K562 (cell line): ENCODE measurements at regions not wholly inside any gene's neighbourhood (a gene's known extent, or its start where the extent isn't known, plus 50 kb on each side); places are given as distances from the start of the nearest gene placed in this dataset.

Experiments used
- ATAC-seq: fragments of 200-7000 bp; cut with Tn5 transposase; 3 replicates; pipeline ENCODE4 v1.9.1; 2020; ENCODE audit warnings: moderate library complexity
- BruUV-seq: library from RNA; stranded (reverse); fragments of 400-500 nt; replicated peaks from 2 replicates; lab custom pipeline; 2021; lab: Mats Ljungman, UMichigan
- CTCF ChIA-PET: fragments of 300-600 bp; formaldehyde crosslinking; extraction: SDS; loops from one replicate; lab custom pipeline; 2021; ENCODE audit warnings: low intra/inter-chr PET ratio; lab: Yijun Ruan, JAX
- POLR2A ChIA-PET: fragments of 300-600, 350-650 bp; sonication (Branson Sonifier 250); formaldehyde crosslinking; extraction: SDS; loops from one replicate; lab custom pipeline; 2021; ENCODE audit warnings: antibody characterized with exemption, inconsistent platforms; lab: Yijun Ruan, JAX
- DNase-seq, 4 experiments: peaks; one replicate each; pipeline versions ENCODE4 v3.0.0 to v3.0.0-alpha.2; 2011 to 2018; ENCODE audit warnings: low spot score in 3 of 4, mixed read lengths in 3 of 4; ENCODE audit errors: extremely low read depth in 1 of 4
- FAIRE-seq: peaks from 2 replicates; lab custom pipeline; 2011; peaks lifted over from hg19 to GRCh38; lab: Jason Lieb, UNC
- H2AFZ ChIP-seq: 2 replicates; pipeline ENCODE4 v1.6.0; 2011; ENCODE audit warnings: low read depth, low read length, control low read depth, inconsistent platforms
- H3K27ac ChIP-seq: fragments of 200-600 bp; 3 replicates; pipeline ENCODE4 v1.8.0; 2011; ENCODE audit warnings: low read depth, mild to moderate bottlenecking, control low read depth, inconsistent platforms, low read length, moderate library complexity, mixed read lengths; ENCODE audit errors: extremely low read depth
- H3K27me3 ChIP-seq, 2 experiments: fragments of 300-600 bp in 1 of 2; 2 replicates in 1 of 2; 3 replicates in 1 of 2; pipeline versions ENCODE4 v1.6.0 to v1.8.0; 2011; ENCODE audit warnings: inconsistent platforms in 2 of 2, low read length in 2 of 2, mild to moderate bottlenecking in 1 of 2, mixed read lengths in 1 of 2, moderate library complexity in 1 of 2; ENCODE audit not compliant: control insufficient read depth in 2 of 2, insufficient read depth in 2 of 2
- H3K36me3 ChIP-seq: fragments of 300-600 bp; 3 replicates; pipeline ENCODE4 v1.8.0; 2011; ENCODE audit warnings: mild to moderate bottlenecking, low read length, inconsistent platforms; ENCODE audit not compliant: control insufficient read depth, insufficient read depth
- H3K4me1 ChIP-seq, 2 experiments: fragments of 200-600 bp in 1 of 2; replicated peaks in 1 of 2; 2 replicates in 1 of 2; 3 replicates in 1 of 2; pipeline versions ENCODE4 v1.5.1 to v1.8.0; 2011; ENCODE audit warnings: inconsistent platforms in 2 of 2, low read length in 2 of 2, mild to moderate bottlenecking in 1 of 2, mixed read lengths in 1 of 2, moderate library complexity in 1 of 2; ENCODE audit not compliant: control insufficient read depth in 2 of 2, insufficient read depth in 2 of 2
- H3K4me2 ChIP-seq: 2 replicates; pipeline ENCODE4 v1.6.1; 2011; ENCODE audit warnings: low read length, control low read depth, inconsistent platforms, mixed read lengths; ENCODE audit not compliant: insufficient read depth
- H3K4me3 ChIP-seq: fragments of 200-600 bp; sonication (generic), shearing (Covaris generic); 2 replicates; pipeline ENCODE4 v1.5.1; 2016; ENCODE audit warnings: control low read depth, inconsistent platforms
- H3K79me2 ChIP-seq: fragments of 200-600 bp; 3 replicates; pipeline ENCODE4 v1.8.0; 2011; ENCODE audit warnings: low read length, inconsistent platforms; ENCODE audit not compliant: control insufficient read depth, insufficient read depth
- H3K9ac ChIP-seq, 2 experiments: 2 replicates each; pipeline versions ENCODE4 v1.6.0 to v1.6.1; 2011; ENCODE audit warnings: low read depth in 2 of 2, low read length in 2 of 2, control low read depth in 1 of 2, inconsistent platforms in 1 of 2, mild to moderate bottlenecking in 1 of 2, mixed read lengths in 1 of 2; ENCODE audit not compliant: insufficient read depth in 1 of 2
- H3K9me1 ChIP-seq: one replicate; pipeline ENCODE4 v1.6.0; 2011; ENCODE audit warnings: inconsistent platforms, mild to moderate bottlenecking, low read length, moderate library complexity; ENCODE audit not compliant: control insufficient read depth, insufficient read depth
- H3K9me3 ChIP-seq: replicated peaks from 2 replicates; pipeline ENCODE4 v1.5.1; 2011; ENCODE audit warnings: low read depth, low read length, inconsistent platforms; ENCODE audit not compliant: control insufficient read depth, insufficient read depth
- H4K20me1 ChIP-seq: replicated peaks from 2 replicates; pipeline ENCODE4 v1.6.1; 2011; ENCODE audit warnings: low read length, inconsistent platforms, mixed read lengths; ENCODE audit not compliant: control insufficient read depth, insufficient read depth
- FOXJ2 ChIP-seq: fragments of 200-800 bp; sonication (Bioruptor generic); IDR thresholded peaks from 2 replicates; pipeline ENCODE4 v1.6.1; 2016; ENCODE audit warnings: missing genetic modification characterization, missing compliant biosample characterization
- HDAC8 ChIP-seq: fragments of 450-650 bp; IDR thresholded peaks from 2 replicates; pipeline ENCODE4 v1.6.1; 2016; ENCODE audit warnings: mild to moderate bottlenecking, missing genetic modification characterization, moderate library complexity, missing compliant biosample characterization
- RFX7 ChIP-seq: fragments of 250-450 bp; sonication (Bioruptor Pico); IDR thresholded peaks from 2 replicates; pipeline ENCODE4 v1.5.1; 2021; ENCODE audit warnings: mild to moderate bottlenecking
- SAP30 ChIP-seq: fragments of 200-600 bp; sonication (generic); IDR thresholded peaks from 2 replicates; pipeline ENCODE4 v1.6.1; 2012; ENCODE audit warnings: borderline replicate concordance, low read depth, mild to moderate bottlenecking, moderate library complexity, low read length, control low read depth, inconsistent platforms; ENCODE audit not compliant: insufficient read depth, poor library complexity, severe bottlenecking
- SETDB1 ChIP-seq: IDR thresholded peaks from one replicate; pipeline ENCODE4 v1.6.1; 2012; ENCODE audit warnings: low read length, control low read depth, inconsistent platforms
- WGBS: fragments of 100-300 bp; shearing (Covaris generic); methylation state at CpG from one replicate; pipeline ENCODE4 v1.1.6; 2016; ENCODE audit warnings: low coverage, mixed read lengths; ENCODE audit not compliant: insufficient coverage; ENCODE audit errors: missing lambda C conversion rate; 5-methylcytosine and 5-hydroxymethylcytosine counted together
- in situ Hi-C: fragments of 300-500 bp; cut with MboI; formaldehyde crosslinking; loops from 4 replicates; pipeline ENCODE4 v1.15.0; 2018; ENCODE audit warnings: inconsistent platforms, mixed read lengths
- intact Hi-C: fragments of 100-400 bp; cut with micrococcal nuclease; formaldehyde crosslinking; loops from 2 replicates; pipeline ENCODE4 v1.14.2; 2022
- TF ChIP-seq, protein P1 (sequence below): fragments of 450-650 bp; IDR thresholded peaks from 2 replicates; pipeline ENCODE4 v1.6.1; 2017; ENCODE audit warnings: antibody characterized with exemption, mild to moderate bottlenecking
- TF ChIP-seq, protein P2 (sequence below): fragments of 250-450 bp; sonication (Bioruptor Pico); IDR thresholded peaks from 2 replicates; pipeline ENCODE4 v1.8.0; 2022; ENCODE audit warnings: inconsistent platforms

DNA sequence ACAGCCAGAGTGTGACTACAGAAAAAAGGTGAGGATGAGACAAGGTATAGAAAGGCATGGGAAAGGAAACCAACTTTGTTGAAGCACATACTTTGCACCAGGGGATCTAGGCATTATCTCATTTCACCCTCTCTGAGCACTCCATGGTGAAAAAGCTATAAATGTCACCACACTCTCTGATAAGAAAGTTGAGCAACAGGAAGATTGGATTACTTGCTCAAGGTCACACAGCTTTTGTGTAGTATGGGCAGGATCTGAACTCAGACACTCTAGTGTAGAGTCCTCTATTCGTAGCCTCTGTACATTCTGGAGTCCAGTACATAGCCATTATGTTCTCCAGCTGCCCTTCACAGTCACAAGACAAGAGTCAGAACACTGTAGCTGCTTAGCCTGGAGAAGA lies 163.4 kb upstream of the SEMA6D start (continued):
- TF ChIP-seq HDAC8 (tag) = no peak
- TF ChIP-seq, all 486 proteins: peak for 0

DNA sequence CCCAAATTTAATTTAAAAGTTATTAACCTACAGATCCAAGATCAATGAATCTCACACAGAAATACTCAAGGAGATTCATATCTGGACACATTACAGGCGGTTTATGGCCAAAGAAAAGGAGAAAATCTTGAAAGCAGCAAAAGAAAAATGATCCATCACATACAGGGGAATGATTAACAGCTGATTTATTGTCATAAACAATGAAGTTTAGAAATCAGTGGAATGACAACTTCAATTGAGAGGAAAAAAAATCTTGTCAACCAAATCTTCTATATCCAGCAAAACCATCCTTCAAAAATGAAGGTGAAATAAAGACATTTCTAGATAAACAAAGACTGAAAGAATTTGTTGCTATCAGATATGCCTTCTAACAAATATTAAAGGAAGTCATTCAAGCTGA lies 156.2 kb upstream of the SEMA6D start:
- Histone ChIP-seq H4K20me1 (no peaks in the 10 kb centered on the region), H3K4me1 (no peaks in the 10 kb centered on the region), H3K79me2 (no peaks in the 10 kb centered on the region), H3K9ac (no peak overlapping the region), H3K4me3 (no peak overlapping the region), H3K27me3 (no peaks in the 10 kb centered on the region), H2AFZ (no peak overlapping the region), H3K36me3 (no peaks in the 10 kb centered on the region)
- CTCF ChIA-PET = no interaction called here
- DNase-seq (no peak), ATAC-seq (no peak)
- BruUV-seq = no TSS peak
- intact Hi-C loops = no loop called here
- no peak for TF ChIP-seq SETDB1
- TF ChIP-seq, protein P1, sequence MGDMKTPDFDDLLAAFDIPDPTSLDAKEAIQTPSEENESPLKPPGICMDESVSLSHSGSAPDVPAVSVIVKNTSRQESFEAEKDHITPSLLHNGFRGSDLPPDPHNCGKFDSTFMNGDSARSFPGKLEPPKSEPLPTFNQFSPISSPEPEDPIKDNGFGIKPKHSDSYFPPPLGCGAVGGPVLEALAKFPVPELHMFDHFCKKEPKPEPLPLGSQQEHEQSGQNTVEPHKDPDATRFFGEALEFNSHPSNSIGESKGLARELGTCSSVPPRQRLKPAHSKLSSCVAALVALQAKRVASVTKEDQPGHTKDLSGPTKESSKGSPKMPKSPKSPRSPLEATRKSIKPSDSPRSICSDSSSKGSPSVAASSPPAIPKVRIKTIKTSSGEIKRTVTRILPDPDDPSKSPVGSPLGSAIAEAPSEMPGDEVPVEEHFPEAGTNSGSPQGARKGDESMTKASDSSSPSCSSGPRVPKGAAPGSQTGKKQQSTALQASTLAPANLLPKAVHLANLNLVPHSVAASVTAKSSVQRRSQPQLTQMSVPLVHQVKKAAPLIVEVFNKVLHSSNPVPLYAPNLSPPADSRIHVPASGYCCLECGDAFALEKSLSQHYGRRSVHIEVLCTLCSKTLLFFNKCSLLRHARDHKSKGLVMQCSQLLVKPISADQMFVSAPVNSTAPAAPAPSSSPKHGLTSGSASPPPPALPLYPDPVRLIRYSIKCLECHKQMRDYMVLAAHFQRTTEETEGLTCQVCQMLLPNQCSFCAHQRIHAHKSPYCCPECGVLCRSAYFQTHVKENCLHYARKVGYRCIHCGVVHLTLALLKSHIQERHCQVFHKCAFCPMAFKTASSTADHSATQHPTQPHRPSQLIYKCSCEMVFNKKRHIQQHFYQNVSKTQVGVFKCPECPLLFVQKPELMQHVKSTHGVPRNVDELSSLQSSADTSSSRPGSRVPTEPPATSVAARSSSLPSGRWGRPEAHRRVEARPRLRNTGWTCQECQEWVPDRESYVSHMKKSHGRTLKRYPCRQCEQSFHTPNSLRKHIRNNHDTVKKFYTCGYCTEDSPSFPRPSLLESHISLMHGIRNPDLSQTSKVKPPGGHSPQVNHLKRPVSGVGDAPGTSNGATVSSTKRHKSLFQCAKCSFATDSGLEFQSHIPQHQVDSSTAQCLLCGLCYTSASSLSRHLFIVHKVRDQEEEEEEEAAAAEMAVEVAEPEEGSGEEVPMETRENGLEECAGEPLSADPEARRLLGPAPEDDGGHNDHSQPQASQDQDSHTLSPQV = no peak
- TF ChIP-seq, protein P2, sequence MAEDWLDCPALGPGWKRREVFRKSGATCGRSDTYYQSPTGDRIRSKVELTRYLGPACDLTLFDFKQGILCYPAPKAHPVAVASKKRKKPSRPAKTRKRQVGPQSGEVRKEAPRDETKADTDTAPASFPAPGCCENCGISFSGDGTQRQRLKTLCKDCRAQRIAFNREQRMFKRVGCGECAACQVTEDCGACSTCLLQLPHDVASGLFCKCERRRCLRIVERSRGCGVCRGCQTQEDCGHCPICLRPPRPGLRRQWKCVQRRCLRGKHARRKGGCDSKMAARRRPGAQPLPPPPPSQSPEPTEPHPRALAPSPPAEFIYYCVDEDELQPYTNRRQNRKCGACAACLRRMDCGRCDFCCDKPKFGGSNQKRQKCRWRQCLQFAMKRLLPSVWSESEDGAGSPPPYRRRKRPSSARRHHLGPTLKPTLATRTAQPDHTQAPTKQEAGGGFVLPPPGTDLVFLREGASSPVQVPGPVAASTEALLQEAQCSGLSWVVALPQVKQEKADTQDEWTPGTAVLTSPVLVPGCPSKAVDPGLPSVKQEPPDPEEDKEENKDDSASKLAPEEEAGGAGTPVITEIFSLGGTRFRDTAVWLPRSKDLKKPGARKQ (CRISPR knock-in tag) = no peak
- TF ChIP-seq RFX7 (CRISPR knock-in tag) = no peak
- TF ChIP-seq FOXJ2 = no peak
- no peak for TF ChIP-seq SAP30
- TF ChIP-seq, all 486 proteins: peak for 0
- H3K27ac ChIP-seq = no peak overlapping the region
- H3K4me2 ChIP-seq = no peak overlapping the region
- POLR2A ChIA-PET = no interaction called here
- no peaks in the 10 kb centered on the region for H3K9me3 ChIP-seq
- H3K9me1 ChIP-seq = no peaks in the 10 kb centered on the region
- in situ Hi-C loops = no loop called here
- FAIRE-seq = no peak
- WGBS = 0% methylated on average over 1 of the region's 1 CpG
